ENCODE measurements at regions not wholly inside any gene's neighbourhood (a gene's known extent, or its start where the extent isn't known, plus 50 kb on each side); places are given as distances from the start of the nearest gene placed in this dataset.

DNA sequence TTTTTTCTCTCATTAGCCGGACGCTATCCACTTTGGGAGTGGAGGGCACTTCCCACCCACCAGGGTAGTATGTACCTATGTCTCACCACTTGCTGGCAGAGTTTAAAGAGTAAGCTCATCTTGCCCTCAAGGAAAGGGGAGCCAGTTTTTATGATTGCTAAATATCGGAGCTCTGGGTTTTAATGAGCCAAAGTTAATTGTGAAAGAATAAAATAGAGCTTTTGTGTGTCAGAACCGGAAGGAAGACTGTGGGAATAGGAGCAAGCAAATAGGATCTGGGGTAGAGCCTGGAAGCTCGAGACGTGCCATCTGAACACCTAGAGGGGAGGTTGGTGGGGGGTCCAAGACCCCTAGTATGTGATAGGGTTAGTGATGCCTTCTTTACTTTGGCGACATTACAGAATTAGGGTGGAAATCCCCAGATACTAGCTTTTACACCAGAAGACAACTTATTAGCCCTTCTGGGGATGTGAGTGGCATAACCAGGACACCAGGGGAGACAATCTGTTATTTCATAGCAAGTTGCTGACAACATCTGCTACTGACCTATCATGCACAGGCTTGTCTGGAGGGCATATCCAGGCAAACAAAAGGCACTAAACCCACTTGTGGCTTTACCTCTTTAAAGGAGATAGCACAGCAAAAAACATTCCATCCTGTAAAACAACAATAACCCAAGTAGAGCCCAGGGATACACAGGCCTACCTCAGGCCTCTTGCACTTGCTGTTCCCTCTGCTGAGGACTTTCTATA, 333.8 kb downstream of the ZNF621 start:
- DNase-seq (ENCODE audit: low read depth) = no peak

DNA sequence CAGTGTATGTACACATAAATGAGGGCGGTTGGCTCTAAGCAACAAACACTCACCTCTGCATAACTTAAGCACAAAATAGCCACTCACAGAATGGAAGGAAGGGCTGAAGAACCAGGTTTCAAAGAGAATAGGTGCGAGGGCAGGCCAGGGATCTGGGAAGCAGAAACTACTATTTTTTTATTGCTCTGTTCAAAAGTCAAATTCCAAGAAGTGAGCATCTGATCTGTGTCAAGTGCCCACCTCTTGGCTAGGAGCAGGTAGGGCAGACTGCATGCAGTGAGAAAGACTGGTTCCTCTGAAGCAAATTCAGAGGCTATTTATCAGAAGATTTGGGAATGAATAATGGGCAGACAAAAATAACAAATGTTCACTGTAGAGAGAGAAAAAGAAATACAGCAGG, 336.4 kb upstream of the CTNNB1 start:
- no peak for DNase-seq (ENCODE audit: low read depth)

DNA sequence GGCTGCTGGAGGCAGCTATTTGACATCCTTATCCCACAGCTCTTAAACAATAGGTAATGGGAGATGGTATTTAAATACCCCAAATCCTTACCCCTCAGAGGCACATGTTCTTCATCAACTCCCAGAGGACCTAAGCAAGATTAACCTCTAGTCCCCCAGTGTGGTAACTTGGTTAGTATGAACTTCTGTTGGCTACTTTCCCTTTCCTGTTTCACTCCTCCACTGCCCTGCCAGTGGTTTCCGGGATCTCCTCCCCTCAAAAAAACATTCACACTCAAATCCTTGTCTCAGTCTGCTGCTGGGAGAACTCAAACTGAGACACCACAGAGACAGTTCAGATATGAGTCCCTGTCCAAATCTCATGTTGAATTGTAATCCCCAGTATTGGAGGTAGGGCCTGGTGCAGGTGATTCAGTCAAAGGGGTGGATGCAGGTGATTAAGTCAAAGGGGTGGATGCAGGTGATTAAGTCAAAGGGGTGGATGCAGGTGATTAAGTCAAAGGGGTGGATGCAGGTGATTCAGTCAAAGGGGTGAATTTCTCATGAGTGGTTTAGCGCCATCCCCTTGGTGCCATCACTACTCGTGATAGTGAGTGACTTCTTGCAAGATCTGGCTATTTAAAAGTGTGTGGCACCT, 335.0 kb upstream of the CTNNB1 start:
- DNase-seq (ENCODE audit: low read depth) = no peak

DNA sequence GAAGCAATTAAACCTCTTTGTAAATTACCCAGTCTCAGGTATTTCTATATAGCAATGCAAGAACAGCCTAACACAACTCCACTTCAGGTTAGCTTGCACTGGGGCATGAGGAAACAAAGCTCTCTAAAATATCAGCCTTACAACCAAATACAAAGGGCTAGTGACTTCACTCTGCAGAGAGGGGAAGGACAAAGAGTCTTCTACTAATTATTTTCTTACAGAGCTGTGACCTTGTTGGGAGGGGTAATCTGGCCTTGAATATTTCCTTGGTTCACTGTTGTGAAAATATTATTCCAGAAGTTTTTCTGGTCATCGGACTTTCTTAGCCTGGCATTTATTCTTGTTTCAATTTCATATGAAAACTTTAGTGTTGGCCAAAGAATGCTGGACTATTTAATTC, 334.4 kb upstream of the CTNNB1 start:
- no peak for DNase-seq (ENCODE audit: low read depth)

DNA sequence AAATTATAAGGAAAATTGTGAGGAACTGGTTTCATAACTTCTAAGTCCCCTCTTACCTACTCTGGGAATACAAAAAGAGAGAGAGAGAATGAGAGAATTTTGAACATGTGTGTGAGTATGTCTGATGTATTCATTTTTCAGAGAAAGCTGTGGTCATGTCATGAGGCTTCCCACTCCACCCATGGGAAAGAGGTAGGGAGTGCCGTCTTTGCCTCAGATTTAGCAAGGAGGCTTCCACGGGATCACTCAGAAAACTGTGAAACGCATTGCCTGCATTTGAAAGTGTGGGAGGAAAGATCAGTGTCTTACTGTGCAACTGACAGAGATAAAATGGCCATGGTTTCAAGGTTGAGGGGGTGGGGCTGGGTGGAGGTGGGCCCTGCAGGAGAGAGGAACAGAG, 331.5 kb upstream of the CTNNB1 start:
- DNase-seq (ENCODE audit: low read depth) = no peak

DNA sequence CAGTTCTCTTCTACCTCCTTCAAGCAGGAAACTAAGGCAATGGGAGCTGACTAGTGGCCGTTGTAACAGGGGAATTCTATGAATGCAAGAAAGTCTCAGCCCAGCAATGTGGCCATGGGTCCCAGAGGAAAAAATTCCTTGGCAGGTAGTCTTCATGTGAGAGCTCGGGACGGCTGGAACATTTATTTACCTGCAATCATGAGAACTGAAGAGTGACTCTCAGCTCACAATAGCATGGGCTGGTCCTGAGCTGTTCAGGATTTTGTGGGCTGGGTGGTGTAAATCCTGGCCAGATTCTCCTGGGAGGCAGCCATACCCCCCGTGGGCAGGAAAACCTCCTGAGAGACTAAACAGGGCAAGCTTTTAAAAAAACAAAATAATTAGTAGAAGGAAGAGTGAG, 330.3 kb upstream of the CTNNB1 start:
- no peak for DNase-seq (ENCODE audit: low read depth)

DNA sequence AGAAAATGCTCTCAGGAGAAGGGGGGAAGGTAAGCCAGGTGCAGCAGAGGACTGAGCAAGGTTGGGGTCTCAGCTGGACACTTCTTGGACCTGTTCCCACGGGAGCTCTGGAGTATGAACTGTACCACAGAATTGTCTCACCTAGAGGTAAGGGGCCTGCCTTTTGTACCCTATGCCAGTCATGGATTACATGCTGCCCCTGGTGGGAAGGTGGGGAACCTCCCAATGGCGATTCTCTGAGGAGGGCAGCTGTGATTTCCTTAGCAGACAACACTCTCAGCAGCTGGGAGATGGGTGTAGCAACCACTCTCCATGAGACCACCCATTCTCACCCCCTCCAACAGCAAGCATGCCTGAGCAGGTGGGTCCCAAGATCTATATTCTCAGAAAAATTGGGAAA, 329.4 kb upstream of the CTNNB1 start:
- DNase-seq (ENCODE audit: low read depth) = no peak

DNA sequence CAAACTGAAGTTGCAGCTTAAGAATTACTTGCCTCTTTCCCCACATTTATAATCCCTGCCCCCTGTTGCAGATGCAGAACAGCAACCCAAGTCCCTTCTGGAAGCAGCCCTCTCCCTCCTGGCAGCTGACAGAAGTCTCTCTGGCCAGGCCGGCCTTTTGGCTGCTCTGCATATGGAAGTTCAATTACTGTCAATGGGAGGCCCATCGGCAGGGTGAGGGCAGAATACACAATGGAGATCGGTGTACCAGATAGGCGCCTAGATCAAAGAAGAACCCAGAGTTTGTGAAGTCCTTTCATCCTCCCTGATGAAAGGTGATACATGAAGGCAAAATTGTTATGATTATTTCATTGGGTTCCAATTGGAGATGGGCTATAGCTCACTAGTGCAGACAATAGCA, 327.9 kb upstream of the CTNNB1 start:
- DNase-seq (ENCODE audit: low read depth) = no peak

DNA sequence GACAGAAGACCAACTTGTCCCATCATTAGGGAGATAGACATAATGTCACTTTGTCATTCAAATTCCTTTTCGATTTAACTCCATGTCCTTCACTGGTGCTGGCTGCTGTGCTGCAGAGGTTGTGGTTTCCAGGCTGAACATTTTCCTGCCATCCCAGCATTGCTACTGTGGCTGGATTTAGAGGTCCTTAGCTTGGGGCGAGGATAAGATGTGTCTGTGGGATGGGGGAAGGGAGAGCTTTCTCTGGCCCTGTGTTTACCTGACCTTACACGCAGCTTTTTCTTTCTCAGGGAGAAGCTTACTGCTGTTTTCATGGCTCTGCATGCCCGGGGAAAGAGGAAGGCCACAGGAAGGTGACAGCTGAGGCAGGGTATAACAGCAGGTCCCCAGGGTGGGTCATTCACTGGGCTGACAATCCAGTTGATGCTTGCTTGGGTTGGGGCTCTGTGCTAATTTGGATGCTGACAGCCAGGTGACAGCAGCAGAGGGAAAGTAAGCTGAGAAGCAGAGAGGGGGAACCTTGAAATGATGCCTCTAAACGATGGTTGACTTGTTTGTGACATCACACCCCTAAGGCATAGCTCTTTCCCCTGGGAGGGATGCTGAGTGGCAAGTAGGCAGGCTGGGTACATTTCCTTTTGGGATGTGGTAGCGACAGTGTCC, 326.9 kb upstream of the CTNNB1 start:
- DNase-seq (ENCODE audit: low read depth) = no peak

DNA sequence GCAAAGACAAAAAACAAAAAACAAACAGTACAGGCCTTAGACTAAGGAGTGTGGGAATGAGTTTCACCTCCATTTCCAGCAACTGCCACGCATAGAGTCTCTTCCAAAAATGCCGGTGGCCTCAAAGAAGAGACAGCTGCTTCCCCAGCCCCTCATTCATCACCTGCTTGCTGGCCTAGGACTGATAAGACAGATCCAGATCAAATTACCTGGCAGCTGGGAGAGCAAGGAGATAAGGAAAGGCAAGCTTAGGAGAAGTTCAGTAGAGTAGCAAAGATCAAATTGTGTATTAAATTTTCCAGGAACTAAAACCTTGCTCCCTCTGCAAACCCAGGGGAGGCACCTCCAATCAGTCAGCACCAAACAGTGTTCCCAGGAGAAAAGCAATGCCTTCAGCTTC, 325.8 kb upstream of the CTNNB1 start:
- no peak for DNase-seq (ENCODE audit: low read depth)

DNA sequence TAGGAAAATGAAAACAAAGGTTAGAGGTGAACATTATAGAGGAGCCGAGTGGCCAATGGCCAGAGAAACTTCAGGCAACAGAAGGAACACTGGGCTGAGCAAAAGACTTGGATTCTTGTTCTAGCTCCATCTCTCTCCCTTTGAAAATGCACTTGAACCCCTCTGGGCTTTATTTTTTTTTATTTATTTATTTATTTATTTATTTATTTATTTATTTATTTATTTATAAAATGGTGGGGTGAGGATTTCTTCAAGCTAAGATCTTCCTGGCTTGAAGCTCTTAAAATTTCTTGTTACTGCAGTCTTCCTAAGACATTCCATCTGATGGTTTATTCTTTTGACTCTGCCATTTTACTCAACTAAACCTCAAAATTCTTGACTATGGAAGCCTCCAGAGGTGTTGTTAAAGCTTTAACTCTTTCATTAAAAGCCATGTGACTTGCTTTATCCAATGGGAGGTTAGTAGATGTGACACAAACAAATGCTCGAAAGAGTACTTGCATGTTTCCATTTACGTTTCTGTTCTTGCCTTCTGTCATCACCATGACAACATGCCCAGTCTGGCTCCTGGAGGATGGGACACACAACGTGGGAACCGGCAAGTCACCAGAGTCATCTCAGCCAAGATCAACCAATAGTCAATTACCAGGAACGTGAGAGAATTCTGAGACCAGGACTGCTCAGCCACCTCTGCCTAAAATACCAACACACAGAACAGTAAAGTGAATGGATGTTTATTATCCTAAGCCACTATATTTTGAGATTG, 325.2 kb upstream of the CTNNB1 start:
- no peak for DNase-seq (ENCODE audit: low read depth)

DNA sequence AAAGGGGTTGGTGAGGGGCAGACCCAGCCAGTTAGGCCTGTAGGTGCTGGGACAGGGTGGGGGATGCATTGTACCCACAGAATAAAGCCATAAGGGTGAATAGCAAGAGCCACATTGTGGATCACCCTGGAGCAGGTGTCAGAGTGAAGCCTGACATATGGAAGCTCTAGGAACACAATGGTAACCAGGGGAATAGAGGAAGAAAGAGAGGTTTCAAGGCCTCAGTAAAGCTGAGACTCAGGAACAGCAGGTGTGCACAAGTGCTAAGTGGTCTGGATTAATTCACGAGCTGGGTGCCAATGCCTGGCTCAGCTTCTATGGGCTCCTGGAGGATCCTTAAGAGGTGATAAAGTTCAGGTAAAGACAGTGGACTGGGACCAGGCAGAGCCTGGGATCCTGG, 323.7 kb upstream of the CTNNB1 start:
- DNase-seq (ENCODE audit: low read depth) = no peak

DNA sequence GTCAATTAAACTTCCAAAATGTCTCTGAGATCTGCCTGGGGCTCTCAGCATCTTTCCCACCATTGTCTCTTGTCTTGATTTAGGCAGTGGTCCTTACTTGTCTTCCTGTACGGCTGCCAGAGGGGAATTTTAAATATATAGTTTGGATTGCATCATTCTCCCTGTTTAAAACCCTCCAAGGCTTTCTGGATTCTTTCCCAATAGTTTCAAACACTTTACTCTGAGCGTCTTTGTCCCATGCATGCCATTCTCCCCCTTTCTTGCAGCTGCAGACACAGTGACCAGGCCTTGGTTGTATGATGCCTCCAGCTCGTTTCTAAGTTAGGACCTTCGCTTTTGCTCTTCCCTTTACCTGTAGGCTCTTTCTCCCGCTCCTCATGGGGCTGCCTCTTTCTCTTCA, 323.3 kb upstream of the CTNNB1 start:
- no peak for DNase-seq (ENCODE audit: low read depth)

DNA sequence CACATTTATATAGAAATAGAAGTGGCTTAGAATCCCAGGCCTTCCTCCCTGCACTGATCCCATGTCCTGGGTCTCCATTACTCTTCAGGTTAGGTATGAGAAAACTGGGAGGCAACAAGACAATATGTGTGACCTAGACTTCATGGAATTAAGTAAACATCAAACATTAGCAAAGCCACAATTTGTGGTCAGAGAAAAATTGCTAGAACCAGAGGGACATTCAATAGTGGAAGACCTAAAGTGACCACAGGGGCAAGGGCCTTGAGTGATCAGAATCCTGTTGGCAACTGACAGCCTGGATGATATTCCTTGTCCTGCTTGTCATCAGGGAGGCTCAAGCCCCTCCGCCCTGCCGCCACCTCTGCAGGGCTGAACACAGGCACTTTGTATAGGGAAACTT, 322.8 kb upstream of the CTNNB1 start:
- DNase-seq (ENCODE audit: low read depth) = no peak

DNA sequence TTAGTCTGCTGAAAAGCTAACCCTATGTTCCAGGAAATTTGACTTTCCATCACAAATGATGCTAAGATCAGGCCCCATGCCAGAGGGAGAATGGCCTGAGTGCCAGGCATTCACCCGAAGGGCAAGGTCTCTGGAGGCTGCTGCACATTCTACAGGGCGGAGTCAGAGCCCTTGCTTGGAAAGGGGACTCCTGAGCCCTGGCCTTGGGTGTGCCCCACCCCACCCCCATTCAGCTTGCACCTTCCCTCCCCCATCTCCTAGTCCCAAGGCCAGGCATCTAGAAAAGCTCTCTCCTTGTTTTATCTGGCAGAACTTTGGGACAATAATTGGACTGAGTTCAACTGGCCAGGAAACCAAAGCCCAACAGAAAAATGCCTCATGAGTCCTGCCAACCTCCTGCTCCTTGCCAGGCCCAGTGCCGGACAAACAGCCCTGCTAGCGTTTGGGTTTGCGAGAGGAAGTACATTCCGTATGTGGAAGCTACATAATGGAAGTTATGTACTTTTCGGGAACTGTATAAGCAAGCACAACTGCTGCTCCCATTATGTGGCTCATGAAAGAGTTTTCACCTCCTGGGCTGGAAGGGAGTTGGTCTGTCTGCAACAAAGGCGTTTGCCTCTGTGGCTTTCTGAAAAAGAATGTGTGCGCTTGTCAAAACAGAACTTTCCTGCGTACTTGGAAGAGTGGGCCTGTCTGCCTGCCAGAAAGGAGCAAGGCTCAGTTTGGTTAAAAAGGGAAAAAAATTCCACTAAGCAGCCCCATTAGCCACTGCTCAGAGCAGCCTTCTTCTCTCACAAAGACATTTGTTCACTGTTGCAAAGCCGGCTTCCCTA, 321.5 kb upstream of the CTNNB1 start:
- peak; percentile 15 for DNase-seq (ENCODE audit: low read depth)

DNA sequence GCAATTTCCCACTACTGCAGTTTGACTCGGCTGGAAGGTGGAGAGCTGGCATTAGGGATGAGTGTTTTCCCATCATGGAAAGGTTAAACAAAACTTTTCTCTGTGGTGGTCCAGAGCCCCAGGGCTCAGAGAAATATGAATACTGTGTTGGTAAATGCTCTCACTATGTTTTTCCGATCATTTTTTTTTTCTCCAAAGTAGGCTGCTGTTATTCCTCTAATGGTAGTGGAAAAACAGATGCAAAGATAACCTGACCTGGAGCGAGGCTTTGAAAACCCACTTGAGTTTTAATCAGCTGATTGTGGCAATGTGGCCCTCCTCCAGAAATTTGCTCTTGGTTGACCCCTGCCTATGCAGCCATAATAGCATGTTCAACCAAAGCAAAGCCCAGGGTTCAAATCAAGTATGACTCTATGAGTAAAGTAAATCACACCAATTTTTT, 320.8 kb upstream of the CTNNB1 start:
- DNase-seq (ENCODE audit: low read depth) = no peak

DNA sequence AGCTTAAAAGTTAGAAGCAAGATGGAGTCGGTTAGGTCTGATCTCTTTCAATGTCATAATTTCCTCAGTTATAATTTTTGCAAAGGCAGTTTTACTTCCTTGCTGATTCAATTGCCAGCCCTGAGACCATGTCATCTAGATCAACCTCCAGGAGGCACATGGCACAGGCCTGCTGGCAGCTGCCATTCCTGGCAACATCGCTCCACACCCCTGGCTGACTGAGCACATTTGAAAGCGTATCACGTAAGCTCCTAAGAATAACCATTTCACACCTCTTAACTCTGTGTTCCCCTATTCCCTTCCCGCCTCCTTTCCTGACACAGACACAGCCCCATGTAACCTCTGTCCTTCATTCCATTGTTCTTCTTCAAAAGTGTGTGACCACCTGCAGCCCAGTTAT, 313.9 kb upstream of the CTNNB1 start:
- no peak for DNase-seq (ENCODE audit: low read depth)

DNA sequence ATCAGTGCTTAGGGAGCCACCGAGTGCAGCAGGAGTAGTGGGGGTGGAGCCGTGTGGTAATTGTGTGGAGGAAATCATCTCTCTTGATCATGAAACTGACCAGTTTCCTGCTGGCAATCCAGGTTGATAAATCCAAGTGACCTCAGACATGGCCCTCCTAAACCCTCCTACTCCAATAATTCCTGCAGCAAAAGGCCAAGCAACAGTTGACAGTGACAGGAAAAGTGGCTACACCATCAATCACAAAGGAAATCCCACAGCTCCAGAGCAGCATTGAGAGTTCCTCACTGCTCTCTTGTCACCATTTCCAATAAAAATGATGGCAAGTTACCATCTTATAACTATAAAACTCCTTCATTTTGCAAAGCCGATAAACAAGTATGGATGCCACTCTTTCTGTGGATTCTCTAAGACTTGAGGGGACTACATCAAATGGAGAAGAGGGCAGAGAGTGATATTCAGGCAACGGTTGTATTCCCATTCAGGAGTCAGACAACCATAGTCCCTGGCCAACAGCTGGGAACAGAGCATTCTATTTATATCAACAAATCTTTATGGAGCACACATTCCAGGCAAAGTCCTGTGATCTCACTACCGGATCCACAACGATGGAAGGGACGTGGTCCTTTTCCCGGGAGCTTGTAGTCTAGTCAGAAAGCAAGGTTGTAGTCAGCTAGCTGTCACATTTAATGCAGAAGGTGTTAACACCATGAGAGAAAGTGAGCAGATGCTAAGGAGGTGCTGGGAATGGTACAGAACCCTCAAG, 312.5 kb upstream of the CTNNB1 start:
- DNase-seq (ENCODE audit: low read depth) = no peak

DNA sequence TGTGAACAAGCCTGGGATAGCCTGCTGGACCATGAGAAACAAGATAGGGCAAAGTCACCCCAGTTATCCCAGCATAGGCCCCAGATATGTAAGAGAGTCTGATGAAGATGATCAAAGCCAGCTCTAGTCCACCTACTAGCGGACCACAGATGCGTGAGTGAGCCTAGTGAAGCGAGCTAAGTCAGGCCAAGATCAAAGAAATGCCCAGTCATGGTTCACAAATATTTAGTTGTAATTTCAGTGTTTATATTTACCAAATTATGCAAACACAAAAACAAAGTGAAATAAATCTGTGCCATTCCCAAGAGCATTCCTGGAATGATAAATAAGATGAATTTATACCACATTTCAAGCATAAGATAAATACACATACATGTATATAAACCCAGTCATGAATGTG, 308.1 kb upstream of the CTNNB1 start:
- no peak for DNase-seq (ENCODE audit: low read depth)

DNA sequence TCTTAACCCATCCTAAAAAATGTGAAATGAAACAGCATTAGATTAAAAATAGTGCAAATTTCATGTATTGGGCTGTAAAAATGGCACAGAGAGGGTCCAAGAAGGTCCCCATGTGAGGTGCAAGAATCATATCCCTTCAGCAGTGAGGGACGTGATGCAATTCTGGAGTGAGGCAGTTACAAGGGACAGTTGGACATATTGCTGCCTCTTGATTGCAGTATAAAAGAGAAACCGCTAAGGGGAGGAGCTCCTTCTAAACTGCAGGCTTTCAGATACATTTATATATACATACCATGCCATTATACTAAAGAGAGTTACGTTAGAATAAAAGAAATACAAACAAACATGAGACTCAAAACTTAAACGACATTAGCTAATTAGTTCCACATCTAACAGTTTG, 304.2 kb upstream of the CTNNB1 start:
- DNase-seq (ENCODE audit: low read depth) = no peak

DNA sequence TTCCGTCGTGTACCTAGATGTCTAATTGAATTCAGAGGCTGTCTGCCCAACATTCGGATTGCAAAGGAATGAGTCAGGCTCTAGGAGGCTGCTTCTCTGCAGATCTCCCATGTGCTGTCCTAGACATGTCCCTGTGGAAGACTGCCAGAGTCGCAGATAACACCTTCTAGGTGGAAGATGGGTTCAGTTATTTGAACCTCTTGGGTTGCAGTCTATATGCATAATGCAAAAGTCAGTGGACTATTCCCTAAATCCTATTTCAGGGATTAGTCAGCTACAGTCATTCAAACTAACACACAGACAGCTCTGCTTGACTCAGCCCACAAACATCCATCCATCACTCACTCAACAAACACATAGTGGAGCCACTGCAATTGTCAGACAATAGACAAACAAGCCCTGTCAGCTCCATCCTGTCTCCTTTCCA, 300.0 kb upstream of the CTNNB1 start:
- DNase-seq (ENCODE audit: low read depth) = peak; percentile 28
